Muscle of leg (tissue), 3 donors: ENCODE measurements at regions not wholly inside any gene's neighbourhood (a gene's known extent, or its start where the extent isn't known, plus 50 kb on each side); places are given as distances from the start of the nearest gene placed in this dataset.
"Not testable (repeated sequence)": the region's sequence is repeated elsewhere in the genome, so short reads cannot be mapped to it uniquely, and the experiment has no call there.

Experiments used
- DNase-seq: peaks from one replicate; pipeline ENCODE4 v3.0.0; 2013
- H3K27ac ChIP-seq: one replicate; pipeline ENCODE4 v1.5.1; 2013; ENCODE audit warnings: mild to moderate bottlenecking, low read length, control low read depth
- H3K27me3 ChIP-seq: one replicate; pipeline ENCODE4 v1.6.1; 2013; ENCODE audit warnings: low read length; ENCODE audit not compliant: control insufficient read depth, insufficient read depth
- H3K36me3 ChIP-seq: one replicate; pipeline ENCODE4 v1.6.1; 2013; ENCODE audit warnings: low read length; ENCODE audit not compliant: control insufficient read depth, insufficient read depth
- H3K4me1 ChIP-seq: one replicate; pipeline ENCODE4 v1.6.1; 2013; ENCODE audit warnings: low read length; ENCODE audit not compliant: control insufficient read depth, insufficient read depth
- H3K4me3 ChIP-seq: one replicate; pipeline ENCODE4 v1.5.1; 2013; ENCODE audit warnings: low read length, control low read depth
- H3K9me3 ChIP-seq: replicated peaks from 2 replicates; pipeline ENCODE4 v1.6.1; 2013; ENCODE audit warnings: low read depth, low read length; ENCODE audit not compliant: control insufficient read depth
- WGBS: methylation state at CpG from one replicate; pipeline ENCODE4 v1.1.5; 2013; ENCODE audit warnings: missing lambda C conversion rate; ENCODE audit not compliant: insufficient coverage; 5-methylcytosine and 5-hydroxymethylcytosine counted together

DNA sequence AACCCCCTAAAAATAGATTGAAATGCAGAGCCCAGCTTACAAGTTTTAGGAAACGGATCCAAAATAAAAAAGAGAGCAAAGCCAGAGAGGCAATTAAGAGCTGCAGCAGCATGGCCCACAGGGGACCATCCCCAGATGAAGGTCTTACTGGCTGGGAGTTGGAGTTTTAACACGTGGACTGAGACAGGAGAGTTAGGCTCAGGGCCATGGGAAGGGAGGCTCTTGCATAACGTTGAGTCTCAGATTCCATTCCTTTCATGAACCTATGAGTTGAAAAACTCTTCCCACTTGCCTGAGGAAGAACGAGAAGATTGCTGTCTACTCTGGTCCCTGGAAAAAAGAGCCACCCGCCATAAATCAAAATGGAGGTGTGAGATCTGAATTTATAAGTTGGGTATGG lies 101.8 kb upstream of the NDUFV2 start:
- no peaks in the 10 kb centered on the region for H3K36me3 ChIP-seq
- H3K27ac ChIP-seq: no peak overlapping the region
- 0% methylated on average over 1 of the region's 5 CpGs for WGBS
- peaks cover 2% of the 10 kb centered on the region for H3K27me3 ChIP-seq
- no peak overlapping the region for H3K4me3 ChIP-seq
- no peaks in the 10 kb centered on the region for H3K4me1 ChIP-seq
- peak; percentile 82 for DNase-seq
- peaks cover 6% of the 10 kb centered on the region for H3K9me3 ChIP-seq

- peaks cover 2% of the 10 kb centered on the region for H3K27me3 ChIP-seq
- DNase-seq: no peak
- WGBS: 100% methylated on average over 1 of the region's 3 CpGs
- H3K4me1 ChIP-seq: no peaks in the 10 kb centered on the region
- H3K4me3 ChIP-seq: no peak overlapping the region
- H3K27ac ChIP-seq: no peak overlapping the region
- no peaks in the 10 kb centered on the region for H3K36me3 ChIP-seq
- H3K9me3 ChIP-seq: peaks cover 6% of the 10 kb centered on the region
These were observed 101.3 kb upstream of the NDUFV2 start for GRCh38 chr18:9001209-9001608.

- H3K4me1 ChIP-seq: no peaks in the 10 kb centered on the region
- DNase-seq: no peak
- H3K9me3 ChIP-seq: peaks cover 2% of the 10 kb centered on the region
- H3K36me3 ChIP-seq: no peaks in the 10 kb centered on the region
- no peak overlapping the region for H3K27ac ChIP-seq
- no peak overlapping the region for H3K4me3 ChIP-seq
- 85% methylated on average over 2 of the region's 5 CpGs for WGBS
- peaks cover 2% of the 10 kb centered on the region for H3K27me3 ChIP-seq
These were observed 98.9 kb upstream of the NDUFV2 start for GRCh38 chr18:9003406-9004100.

DNA sequence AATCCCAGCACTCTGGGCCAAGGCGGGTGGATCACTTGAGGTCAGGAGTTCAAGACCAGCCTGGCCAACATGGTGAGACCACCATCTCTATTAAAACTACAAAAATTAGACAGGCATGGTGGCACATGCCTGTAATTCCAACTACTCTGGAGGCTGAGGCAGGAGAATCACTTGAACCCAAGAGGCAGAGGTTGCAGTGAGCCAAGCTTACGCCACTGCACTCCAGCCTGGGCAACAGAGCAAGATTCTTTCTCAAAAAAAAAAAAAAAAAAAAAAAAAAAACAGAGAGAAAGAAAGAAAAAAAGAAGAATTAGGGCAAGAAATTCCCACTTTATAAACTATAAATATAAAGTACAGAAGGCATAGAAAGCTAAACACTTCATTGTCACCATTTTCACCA lies 98.2 kb upstream of the NDUFV2 start:
- not testable (repeated sequence) for H3K36me3 ChIP-seq, H3K27me3 ChIP-seq, H3K27ac ChIP-seq, H3K4me3 ChIP-seq, DNase-seq, H3K4me1 ChIP-seq, H3K9me3 ChIP-seq
- WGBS: 100% methylated on average over 1 of the region's 2 CpGs

- not testable (repeated sequence) for H3K4me3 ChIP-seq, H3K9me3 ChIP-seq, DNase-seq, H3K27me3 ChIP-seq, H3K4me1 ChIP-seq, H3K27ac ChIP-seq, H3K36me3 ChIP-seq
- no CpG with 5 or more reads among the region's 3 CpGs for WGBS
These were observed 94.8 kb upstream of the NDUFV2 start for GRCh38 chr18:9007700-9008099.

DNA sequence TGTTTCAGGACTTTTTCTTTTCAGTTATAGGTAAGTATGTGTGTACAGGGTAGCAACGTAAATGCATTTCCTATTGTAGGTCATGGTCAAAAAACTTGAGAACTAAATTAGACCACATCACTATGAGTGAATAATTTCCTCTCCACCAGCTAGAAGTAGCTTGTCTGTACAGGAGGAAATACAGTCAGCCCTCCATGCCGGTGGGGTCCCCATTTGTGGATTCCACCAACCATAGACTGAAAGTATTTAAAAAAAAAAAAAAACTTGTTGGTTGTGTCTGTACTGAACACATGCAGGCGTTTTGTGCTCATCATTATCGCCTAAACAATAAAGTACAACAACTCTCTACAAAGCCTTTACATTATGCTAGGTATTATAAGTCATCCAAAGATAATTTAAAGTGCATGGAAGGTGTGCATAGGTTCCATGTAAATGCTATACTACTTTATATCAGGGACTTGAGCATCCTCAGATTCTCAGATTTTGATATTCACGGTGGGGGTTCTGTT lies 94.2 kb upstream of the NDUFV2 start:
- 100% methylated on average over 1 of the region's 5 CpGs for WGBS
- Histone ChIP-seq H3K4me1 (no peaks in the 10 kb centered on the region), H3K36me3 (no peaks in the 10 kb centered on the region), H3K9me3 (peaks cover 2% of the 10 kb centered on the region), H3K27me3 (no peaks in the 10 kb centered on the region), H3K27ac (no peak overlapping the region), H3K4me3 (no peak overlapping the region)
- no peak for DNase-seq

DNA sequence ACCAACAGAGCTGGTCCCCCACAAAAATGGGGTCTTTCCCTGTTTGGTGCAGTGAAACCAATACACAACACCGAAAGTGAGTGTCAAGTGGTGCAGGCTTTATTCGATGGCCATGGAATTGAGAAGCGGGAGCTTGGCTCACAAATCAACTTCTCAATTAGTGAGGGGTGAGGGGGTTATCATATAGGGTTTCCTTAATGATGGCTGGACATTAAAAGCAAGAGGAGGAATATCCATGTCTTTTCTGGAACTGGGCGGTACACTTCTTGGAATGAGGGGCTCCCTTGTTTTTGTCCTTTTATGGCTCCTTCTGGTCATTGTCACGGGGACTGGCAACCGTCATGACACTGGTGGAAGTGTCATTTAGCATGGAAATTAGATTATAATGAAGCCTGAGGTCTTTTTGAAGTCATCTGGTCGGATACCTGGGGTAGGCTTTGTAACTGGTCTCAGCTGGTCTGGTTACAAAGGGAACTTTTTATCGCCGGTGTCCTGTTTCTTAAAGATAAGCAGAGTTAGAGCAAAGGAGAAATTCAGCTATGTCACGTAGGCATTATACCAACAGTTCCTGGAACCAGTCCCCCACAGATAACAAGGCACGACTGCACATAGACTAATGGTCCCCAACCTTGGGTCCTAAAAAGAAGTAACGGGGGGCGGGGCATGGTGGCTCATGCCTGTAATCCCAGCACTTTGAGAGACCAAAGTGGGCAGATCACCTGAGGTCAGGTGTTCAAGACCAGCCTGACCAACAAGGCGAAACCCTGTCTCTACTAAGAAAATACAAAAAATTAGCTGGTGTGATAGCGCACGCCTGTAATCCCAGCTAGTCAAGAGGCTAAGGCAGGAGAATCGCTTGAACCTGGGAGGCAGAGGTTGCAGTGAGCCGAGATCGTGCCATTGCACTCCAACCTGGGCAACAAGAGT lies 93.5 kb upstream of the NDUFV2 start:
- Histone ChIP-seq H3K27ac (no peak overlapping the region), H3K4me3 (no peak overlapping the region), H3K9me3 (no peaks in the 10 kb centered on the region), H3K36me3 (no peaks in the 10 kb centered on the region), H3K27me3 (no peaks in the 10 kb centered on the region), H3K4me1 (no peaks in the 10 kb centered on the region)
- no peak for DNase-seq
- WGBS: 60% methylated on average over 7 of the region's 19 CpGs

GRCh38 chr18:9009703-9010488 lies 92.6 kb upstream of the NDUFV2 start:
- Histone ChIP-seq H3K4me1 (no peaks in the 10 kb centered on the region), H3K36me3 (no peaks in the 10 kb centered on the region), H3K27me3 (no peaks in the 10 kb centered on the region), H3K4me3 (no peak overlapping the region), H3K9me3 (no peaks in the 10 kb centered on the region), H3K27ac (no peak overlapping the region)
- WGBS: 91% methylated on average over 4 of the region's 7 CpGs
- DNase-seq: no peak

DNA sequence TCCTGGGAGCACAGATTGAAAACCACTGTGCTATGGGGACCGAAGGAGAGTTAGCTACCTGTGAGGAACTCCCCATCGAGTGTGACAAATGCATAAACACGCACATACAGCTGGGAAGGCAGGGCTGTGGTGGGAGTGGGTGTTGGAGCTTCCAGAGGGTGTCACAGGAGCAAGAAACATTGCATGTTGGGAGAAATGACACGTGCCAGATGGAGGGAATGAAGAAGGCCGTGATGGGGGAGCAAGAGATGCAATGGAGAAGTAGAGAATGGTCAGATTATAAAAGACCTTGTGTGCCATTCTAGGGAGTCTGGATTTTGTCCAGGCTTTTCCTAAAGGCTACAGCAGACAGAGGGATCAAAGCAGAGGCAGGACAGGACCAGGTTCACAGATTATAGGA lies 91.1 kb upstream of the NDUFV2 start:
- Histone ChIP-seq H3K27ac (no peak overlapping the region), H3K36me3 (no peaks in the 10 kb centered on the region), H3K4me3 (no peak overlapping the region), H3K4me1 (no peaks in the 10 kb centered on the region), H3K27me3 (no peaks in the 10 kb centered on the region), H3K9me3 (no peaks in the 10 kb centered on the region)
- 72% methylated on average over 5 of the region's 5 CpGs for WGBS
- DNase-seq: no peak

GRCh38 chr18:9013926-9014373 lies 88.5 kb upstream of the NDUFV2 start:
- H3K9me3 ChIP-seq: peaks cover 5% of the 10 kb centered on the region
- no CpG with 5 or more reads among the region's 2 CpGs for WGBS
- H3K36me3 ChIP-seq: no peaks in the 10 kb centered on the region
- H3K4me1 ChIP-seq: peaks cover 11% of the 10 kb centered on the region
- H3K27me3 ChIP-seq: no peaks in the 10 kb centered on the region
- no peak overlapping the region for H3K27ac ChIP-seq
- DNase-seq: no peak
- no peak overlapping the region for H3K4me3 ChIP-seq
